Stimulated activated CD8-positive, alpha-beta memory T cell treated with anti-CD3 and anti-CD28 coated beads, Interleukin-4, amount 100 ng/mL, for 1 hour (primary cell): ENCODE measurements at regions not wholly inside any gene's neighbourhood (a gene's known extent, or its start where the extent isn't known, plus 50 kb on each side); places are given as distances from the start of the nearest gene placed in this dataset.
"Not testable (repeated sequence)": the region's sequence is repeated elsewhere in the genome, so short reads cannot be mapped to it uniquely, and the experiment has no call there.

Experiments
- DNase-seq, 2 donors: peaks; one replicate each; pipeline ENCODE4 v3.0.0-alpha.2; 2020; ENCODE audit warnings: low read depth in 2 of 2, low spot score in 1 of 2

GRCh38 chr3:110965976-110966375 is 105.6 kb upstream of the NECTIN3 start:
- no peak for DNase-seq

- DNase-seq, result no peak
Observed at GRCh38 chr3:110966966-110967663, 104.5 kb upstream of the NECTIN3 start.

- DNase-seq, result no peak
Observed at GRCh38 chr3:110968076-110968475, 103.5 kb upstream of the NECTIN3 start.

DNA sequence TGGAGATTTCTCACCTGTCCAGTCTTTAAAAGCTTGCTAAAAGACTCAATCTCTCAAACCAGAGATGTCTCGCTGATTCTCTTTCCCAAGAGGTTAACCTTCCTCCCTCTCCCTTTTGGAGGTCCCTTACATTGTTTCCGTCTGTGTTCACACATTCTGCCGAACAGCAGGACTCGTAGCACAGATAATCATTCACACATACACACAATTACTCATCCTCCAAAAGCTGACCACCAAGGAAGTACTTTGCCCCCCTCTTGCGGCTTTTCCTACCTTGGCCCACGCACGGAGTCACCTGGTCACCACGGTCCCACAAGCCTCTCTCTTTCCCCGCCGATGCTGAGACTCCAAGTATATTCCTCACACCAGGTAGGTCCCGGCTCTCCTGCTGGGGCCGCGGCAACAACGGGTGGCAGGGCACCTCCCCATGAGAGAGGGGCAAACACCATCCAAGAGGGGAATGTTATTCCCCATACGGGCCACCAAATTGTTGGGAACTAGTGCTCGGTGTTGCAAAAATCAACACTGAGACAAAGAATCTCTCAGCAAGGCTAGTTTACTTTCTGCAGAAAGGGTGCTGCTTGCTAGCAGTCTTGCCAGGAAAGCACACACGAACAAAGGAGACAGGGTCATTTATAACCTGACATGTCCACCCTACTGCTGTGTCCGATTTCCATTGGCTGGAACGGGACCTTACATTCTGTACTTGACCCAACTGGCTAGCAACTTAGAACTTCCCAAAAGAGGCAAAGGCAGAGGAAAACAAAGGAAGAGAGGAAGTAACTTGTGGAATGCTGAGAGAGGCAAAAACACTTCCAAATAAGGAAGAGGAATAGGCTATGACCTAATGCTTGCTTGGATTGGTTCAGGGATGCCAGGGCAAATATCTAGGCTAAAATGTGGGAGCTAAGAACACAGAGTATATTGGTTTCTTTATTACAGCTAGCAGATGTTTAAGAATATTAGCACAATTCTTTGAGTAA is 102.1 kb upstream of the NECTIN3 start:
- DNase-seq, result no peak

DNA sequence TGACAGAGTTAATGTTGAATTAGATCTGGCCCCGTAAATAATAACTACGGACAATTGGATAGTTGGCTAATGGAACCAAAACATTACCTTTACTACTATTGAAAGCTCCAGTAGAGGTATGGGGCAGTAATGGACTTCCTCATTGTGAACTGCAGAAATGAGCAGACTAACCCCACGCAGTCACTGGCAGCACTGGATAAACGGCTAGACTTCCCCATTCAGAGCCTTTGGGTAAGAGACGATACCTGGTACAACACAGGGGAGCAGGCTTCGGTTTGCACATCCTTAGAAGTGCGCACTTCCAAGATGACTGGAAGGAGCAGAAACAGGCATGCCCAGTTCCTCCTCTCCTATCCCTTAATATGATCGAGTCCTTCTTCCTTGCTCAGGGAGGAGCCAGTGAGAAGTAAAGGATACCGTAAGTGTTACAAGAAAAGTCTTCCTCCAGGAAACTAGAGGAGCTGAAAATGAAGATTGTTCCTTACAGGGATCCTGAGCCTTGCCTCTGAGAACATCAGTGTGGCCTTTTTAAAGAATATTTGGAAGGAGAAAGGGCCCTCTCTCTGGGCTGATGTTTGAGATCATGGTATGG is 100.5 kb upstream of the NECTIN3 start:
- no peak for DNase-seq

DNA sequence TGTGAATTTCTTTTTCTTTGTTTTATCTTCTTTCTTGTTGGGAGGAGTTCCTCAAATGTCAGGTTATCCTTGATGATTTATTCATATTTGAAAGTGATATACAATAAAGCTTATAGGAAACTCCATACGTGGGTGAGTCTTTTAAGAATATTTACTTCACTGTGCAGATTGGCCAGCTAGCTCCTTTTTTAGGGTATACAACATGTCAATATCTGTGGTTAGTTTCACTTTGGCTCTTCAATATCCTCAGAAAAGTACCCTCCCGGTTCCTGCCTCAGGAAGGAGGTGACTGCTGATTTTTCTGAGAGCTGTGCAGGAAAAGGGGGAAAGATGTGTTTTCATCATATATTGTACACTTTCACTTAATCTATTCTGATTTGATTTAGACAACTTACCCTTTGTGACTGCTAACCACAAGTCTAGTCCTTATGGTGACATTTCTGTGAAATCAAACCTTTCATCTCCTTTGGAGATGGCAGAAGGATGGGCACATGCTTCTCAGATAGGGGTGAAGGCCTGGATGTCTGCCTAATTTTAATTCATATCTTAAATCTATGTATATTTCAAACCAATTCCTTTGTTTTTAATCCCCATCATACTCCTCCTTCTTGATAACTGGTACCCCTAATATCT is 98.2 kb upstream of the NECTIN3 start:
- no peak for DNase-seq

- no peak for DNase-seq
Observed at GRCh38 chr3:110974902-110975301, 96.7 kb upstream of the NECTIN3 start.

- DNase-seq, result no peak
Observed at GRCh38 chr3:110984456-110985250, 87.0 kb upstream of the NECTIN3 start.

DNA sequence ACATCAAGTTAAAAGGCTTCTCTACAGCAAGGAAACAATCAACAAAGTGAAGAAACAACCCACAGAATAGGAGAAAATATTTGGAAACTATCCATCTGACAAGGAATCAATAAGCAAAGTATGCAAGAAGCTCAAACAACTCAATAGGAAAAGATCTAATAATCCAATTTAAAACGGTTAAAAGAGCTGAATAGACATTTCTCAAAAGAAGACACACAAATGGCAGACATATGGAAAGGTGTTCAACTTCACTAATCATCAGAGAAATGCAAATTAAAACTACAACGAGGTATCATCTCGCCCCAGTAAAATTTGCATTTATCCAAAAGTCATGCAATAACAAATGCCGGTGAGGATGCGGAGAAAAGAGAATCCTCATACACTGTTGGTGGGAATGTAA is 82.2 kb upstream of the NECTIN3 start:
- DNase-seq, result no peak

- no peak for DNase-seq
Observed at GRCh38 chr3:110995461-110996231, 76.0 kb upstream of the NECTIN3 start.

DNA sequence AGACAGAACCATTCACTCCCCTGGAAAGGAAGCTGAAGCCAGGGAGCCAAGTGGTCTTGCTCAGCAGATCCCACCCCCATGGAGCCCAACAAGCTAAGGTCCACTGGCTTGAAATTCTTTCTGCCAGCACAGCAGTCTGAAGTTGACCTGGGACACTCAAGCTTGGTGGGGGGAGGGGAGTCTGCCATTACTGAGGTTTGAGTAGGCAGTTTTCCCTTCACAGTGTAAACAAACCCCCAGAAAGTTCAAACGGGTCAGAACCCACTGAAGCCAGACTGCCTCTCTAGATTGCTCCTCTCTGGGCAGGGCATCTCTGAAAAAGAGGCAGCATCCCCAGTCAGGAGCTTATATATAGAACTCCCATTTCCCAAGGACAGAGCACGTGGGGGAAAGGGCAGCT is 72.8 kb upstream of the NECTIN3 start:
- DNase-seq, result not testable (repeated sequence)

DNA sequence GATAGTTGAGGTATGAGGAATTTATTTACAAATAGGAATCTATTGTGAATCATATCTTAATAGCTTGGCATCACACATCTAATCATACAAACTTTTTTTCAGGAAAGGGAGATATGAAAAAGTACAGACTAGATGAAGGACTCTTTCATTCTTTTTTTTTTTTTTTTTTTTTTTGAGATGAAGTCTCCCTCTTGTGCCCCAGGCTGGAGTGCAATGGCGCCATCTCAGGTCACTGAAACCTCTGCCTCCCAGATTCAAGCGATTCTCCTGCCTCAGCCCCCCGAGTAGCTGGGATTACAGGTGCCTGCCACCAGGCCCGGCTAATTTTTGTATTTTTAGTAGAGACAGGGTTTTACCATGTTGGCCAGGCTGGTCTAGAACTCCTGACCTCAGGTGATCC is 65.1 kb upstream of the NECTIN3 start:
- not testable (repeated sequence) for DNase-seq

GRCh38 chr3:111012388-111013248 is 59.0 kb upstream of the NECTIN3 start:
- DNase-seq, result no peak
